Sigmoid colon (tissue), 6 donors: ENCODE measurements at regions not wholly inside any gene's neighbourhood (a gene's known extent, or its start where the extent isn't known, plus 50 kb on each side); places are given as distances from the start of the nearest gene placed in this dataset.
A peak's percentile ranks its signal among the peaks of the same experiment; 100 is the strongest.

Experiments
- DNase-seq: peaks from one replicate; pipeline ENCODE4 v3.0.0-alpha.2; 2019
- H3K27ac ChIP-seq, 4 donors: fragments of 200-600 bp; sonication (generic); one replicate each; pipeline ENCODE4 v1.5.1; 2016 to 2019; ENCODE audit warnings: mild to moderate bottlenecking in 1 of 4
- H3K27me3 ChIP-seq, 3 donors: fragments of 200-600 bp; sonication (generic); one replicate each; pipeline ENCODE4 v1.5.1; 2019; ENCODE audit warnings: mild to moderate bottlenecking in 1 of 3
- H3K36me3 ChIP-seq, 4 donors: fragments of 200-600 bp; sonication (generic); one replicate each; pipeline ENCODE4 v1.5.1; 2016 to 2019
- H3K4me1 ChIP-seq, 4 donors: fragments of 200-600 bp; sonication (generic); one replicate each; pipeline ENCODE4 v1.5.1; 2017 to 2019
- H3K4me3 ChIP-seq, 4 donors: fragments of 200-600 bp; sonication (generic); one replicate each; pipeline ENCODE4 v1.5.1; 2017 to 2019; ENCODE audit warnings: mild to moderate bottlenecking in 2 of 4, moderate library complexity in 1 of 4
- H3K9me3 ChIP-seq, 4 donors: fragments of 200-600 bp in 3 of 4; sonication (generic) in 3 of 4; one replicate each; pipeline versions ENCODE4 v1.5.1 to v1.6.1; 2013 to 2019
- CTCF ChIP-seq, 4 experiments: fragments of 450-650 bp in 3 of 4; fragments of 200-600 bp in 1 of 4; IDR thresholded peaks; one replicate each; pipeline ENCODE4 v1.5.1; 2016 to 2019; ENCODE audit warnings: antibody characterized with exemption in 4 of 4, mild to moderate bottlenecking in 3 of 4, moderate library complexity in 2 of 4
- EP300 ChIP-seq, 4 donors: sonication (generic); formaldehyde crosslinking; IDR thresholded peaks; one replicate each; pipeline ENCODE4 v1.6.1; 2017; ENCODE audit warnings: antibody characterized with exemption in 4 of 4
- POLR2A ChIP-seq, 2 donors: fragments of 450-650 bp; IDR thresholded peaks; one replicate each; pipeline ENCODE4 v1.6.1; 2016; ENCODE audit warnings: antibody characterized with exemption in 2 of 2, mild to moderate bottlenecking in 2 of 2, moderate library complexity in 2 of 2
- POLR2AphosphoS5 ChIP-seq, 4 donors: sonication (generic); formaldehyde crosslinking; IDR thresholded peaks; one replicate each; pipeline ENCODE4 v1.6.1; 2017; ENCODE audit warnings: antibody characterized with exemption in 4 of 4
- WGBS, 2 donors: extraction: QIAGEN DNeasy Blood & Tissue Kit; methylation state at CpG; one replicate each; pipeline ENCODE4 v1.1.7; 2013; 5-methylcytosine and 5-hydroxymethylcytosine counted together
- intact Hi-C: fragments of 100-400 bp; cut with DNase I; formaldehyde crosslinking; loops from one replicate; pipeline ENCODE4 v1.15.1; 2023
- donor health status: healthy with polysubstance abuse.
- donor health status: healthy.

- intact Hi-C loops = loop anchor here (1.0 kb wide), 1 partner anchor 88 kb away; no protein-coding TSS in a partner anchor
- TF ChIP-seq EP300 (IDR thresholded peaks at IDR 0.05) (no peak), CTCF (IDR thresholded peaks at IDR 0.05) (no peak), POLR2AphosphoS5 (IDR thresholded peaks at IDR 0.05) (no peak), POLR2A (IDR thresholded peaks at IDR 0.05) (no peak)
- peaks cover 0 to 52% (median 43%) of the 10 kb centered on the region in 4 donors for H3K4me1 ChIP-seq
- WGBS, 2 donors = 73 to 78% methylated on average over 15 of the region's 15 CpGs
- H3K4me3 ChIP-seq = peak overlapping the region; percentile 1 to 46 (median 37)
- H3K36me3 ChIP-seq = no peaks in the 10 kb centered on the region
- DNase-seq = peak; percentile 66
- no peaks in the 10 kb centered on the region for H3K27me3 ChIP-seq
- peak overlapping the region; percentile 85 to 92 (median 89) for H3K27ac ChIP-seq
- H3K9me3 ChIP-seq = no peaks in the 10 kb centered on the region
Observed at GRCh38 chr3:126267976-126268615, 87.7 kb upstream of the ALDH1L1 start.

DNA sequence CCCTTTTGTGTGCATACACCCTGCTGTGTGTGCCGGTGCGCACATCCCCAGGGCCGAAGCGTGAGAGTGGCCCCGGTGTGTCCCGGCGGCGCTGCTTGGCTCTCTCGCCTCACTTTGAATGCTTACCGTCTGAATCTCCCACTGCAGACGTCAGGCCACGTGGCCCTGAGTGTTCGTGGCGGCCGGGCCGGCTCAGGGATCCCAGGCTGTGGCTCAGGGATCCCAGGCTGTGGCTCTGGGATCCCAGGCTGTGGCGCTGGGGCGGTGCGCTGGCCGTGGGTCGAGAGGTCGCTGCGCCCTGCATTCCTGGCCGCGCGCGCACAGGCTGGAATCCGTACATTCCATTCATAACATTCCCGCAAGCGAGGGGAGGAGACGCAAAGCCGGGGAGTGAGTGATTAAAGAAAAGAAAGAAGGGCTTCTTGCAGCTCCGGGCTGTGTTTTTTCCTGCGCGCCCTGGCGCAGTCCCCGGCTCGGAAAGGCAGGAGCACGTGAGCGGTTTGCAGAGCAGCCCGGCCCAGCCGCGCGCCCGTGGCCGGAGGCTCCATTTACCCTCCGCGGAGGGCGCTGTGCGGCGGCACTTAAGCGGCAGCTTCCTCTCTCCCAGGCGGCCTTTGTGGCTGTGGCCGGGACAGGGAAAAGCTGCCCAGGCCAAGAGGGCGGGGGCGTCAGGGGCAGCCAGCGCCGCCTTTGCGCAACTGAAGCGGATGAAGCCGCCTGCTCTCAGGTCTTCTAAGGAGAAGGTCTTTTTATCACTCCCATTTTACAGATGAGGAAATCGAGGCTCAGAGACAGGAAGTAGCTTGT is 87.0 kb upstream of the ALDH1L1 start:
- H3K4me3 ChIP-seq = peak overlapping the region; percentile 1 to 46 (median 37)
- 5% methylated on average over 62 of the region's 62 CpGs for whole genome bisulfite sequencing, 2 donors

DNA sequence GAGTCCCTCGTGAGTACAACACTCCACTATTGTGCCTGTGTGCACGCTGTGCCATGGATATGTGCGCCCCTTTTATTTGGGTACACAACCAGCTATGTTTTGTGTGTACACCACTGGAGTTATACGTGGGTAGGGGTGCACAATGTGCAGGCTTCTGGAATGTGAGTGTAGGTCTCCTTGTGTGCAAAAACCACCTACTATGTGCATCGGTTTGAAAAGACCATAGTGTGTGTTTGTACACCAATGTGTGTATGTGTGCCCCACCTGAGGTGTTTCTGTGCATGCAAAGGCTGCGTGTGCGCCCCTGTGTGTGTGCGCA is 86.4 kb upstream of the ALDH1L1 start:
- no peak for DNase-seq
- Histone ChIP-seq H3K27me3 (no peaks in the 10 kb centered on the region), H3K4me3 (peak overlapping the region in 2 of 4 donors; percentile 37 to 46), H3K27ac (peak overlapping the region; percentile 85 to 92 (median 89)), H3K36me3 (no peaks in the 10 kb centered on the region), H3K4me1 (peaks cover 0 to 52% (median 43%) of the 10 kb centered on the region in 4 donors), H3K9me3 (no peaks in the 10 kb centered on the region)
- WGBS, 2 donors = 48 to 65% methylated on average over 8 of the region's 8 CpGs
- intact Hi-C loops = loop anchor here (1.0 kb wide), 1 partner anchor 89 kb away; no protein-coding TSS in a partner anchor
- TF ChIP-seq CTCF (IDR thresholded peaks at IDR 0.05) (no peak), POLR2AphosphoS5 (IDR thresholded peaks at IDR 0.05) (no peak), EP300 (IDR thresholded peaks at IDR 0.05) (no peak), POLR2A (IDR thresholded peaks at IDR 0.05) (no peak)

More for the DNA sequence above, 87.0 kb upstream of the ALDH1L1 start:
- H3K36me3 ChIP-seq = no peaks in the 10 kb centered on the region
- TF ChIP-seq EP300 (IDR thresholded peaks at IDR 0.05) (peak in 2 of 4 donors; percentile 21 to 59), POLR2AphosphoS5 (IDR thresholded peaks at IDR 0.05) (peak; percentile 44 to 75 (median 59)), POLR2A (IDR thresholded peaks at IDR 0.05) (peak; percentile 10 to 49), CTCF (IDR thresholded peaks at IDR 0.05) (peak in 1 of 4 experiments; percentile 24)
- H3K9me3 ChIP-seq = no peaks in the 10 kb centered on the region
- peak; percentile 92 for DNase-seq
- intact Hi-C loops = loop anchor here (1.0 kb wide), 1 partner anchor 89 kb away; no protein-coding TSS in a partner anchor
- H3K27ac ChIP-seq = peak overlapping the region; percentile 85 to 92 (median 89)
- peaks cover 0 to 52% (median 43%) of the 10 kb centered on the region in 4 donors for H3K4me1 ChIP-seq
- H3K27me3 ChIP-seq = no peaks in the 10 kb centered on the region

- WGBS, 2 donors = 63 to 69% methylated on average over 15 of the region's 15 CpGs
- no peaks in the 10 kb centered on the region for H3K36me3 ChIP-seq
- peak; percentile 91 for DNase-seq
Observed at GRCh38 chr3:126266291-126266840, 86.0 kb upstream of the ALDH1L1 start.

More at GRCh38 chr3:126266291-126266840, 86.0 kb upstream of the ALDH1L1 start:
- no peak for TF ChIP-seq POLR2A (IDR thresholded peaks at IDR 0.05)
- peak in 3 of 4 donors; percentile 59 to 93 (median 72) for TF ChIP-seq EP300 (IDR thresholded peaks at IDR 0.05)
- TF ChIP-seq POLR2AphosphoS5 (IDR thresholded peaks at IDR 0.05) = peak; percentile 56 to 81 (median 67)
- Histone ChIP-seq H3K9me3 (no peaks in the 10 kb centered on the region), H3K4me3 (no peak overlapping the region), H3K27me3 (no peaks in the 10 kb centered on the region), H3K4me1 (peaks cover 0 to 53% (median 43%) of the 10 kb centered on the region in 4 donors), H3K27ac (peak overlapping the region; percentile 85 to 92 (median 89))
- intact Hi-C loops = no loop called here
